ENCODE measurements at regions not wholly inside any gene's neighbourhood (a gene's known extent, or its start where the extent isn't known, plus 50 kb on each side); places are given as distances from the start of the nearest gene placed in this dataset.

GRCh38 chr4:123158576-123158975 lies 236.2 kb upstream of the NUDT6 start:
- Mint-ChIP-seq H3K27me3 (no peaks in the 10 kb centered on the region), H3K27ac (no peak overlapping the region), H3K4me3 (no peak overlapping the region), H3K9me3 (no peaks in the 10 kb centered on the region), H3K4me1 (no peaks in the 10 kb centered on the region), H3K36me3 (peaks cover 0 to 19% (median 2%) of the 10 kb centered on the region in 5 donors)
- DNase-seq (no peak), ATAC-seq (no peak)
- H3K9me3 ChIP-seq (ENCODE audit: control insufficient read depth in 2 of 3, low read length in 3 of 3) = no peaks in the 10 kb centered on the region
- ChIA-PET CTCF (no interaction called here), POLR2A (no interaction called here)
- no peaks in the 10 kb centered on the region for H3K4me1 ChIP-seq (ENCODE audit: control insufficient read depth in 2 of 2, insufficient read depth in 2 of 2, low read length in 2 of 2)
- H3K27ac ChIP-seq (ENCODE audit: low read depth, low read length) = no peak overlapping the region
- no peaks in the 10 kb centered on the region for H3K36me3 ChIP-seq (ENCODE audit: control insufficient read depth in 2 of 3, insufficient read depth in 3 of 3, low read length in 3 of 3)
- H3K4me3 ChIP-seq (ENCODE audit: low read length) = no peak overlapping the region
- intact Hi-C loops (cut with micrococcal nuclease) = no loop called here
- H3K27me3 ChIP-seq (ENCODE audit: control insufficient read depth in 2 of 2, insufficient read depth in 2 of 2, low read length in 2 of 2) = no peaks in the 10 kb centered on the region

GRCh38 chr4:123159479-123159878 lies 237.1 kb upstream of the NUDT6 start:
- H3K4me1 Mint-ChIP-seq = no peaks in the 10 kb centered on the region

GRCh38 chr4:123162859-123163258 lies 233.7 kb upstream of the SPRY1 start:
- H3K4me1 Mint-ChIP-seq = no peaks in the 10 kb centered on the region
- intact Hi-C loops (cut with micrococcal nuclease) = no loop called here
- Histone ChIP-seq H3K4me3 (ENCODE audit: low read length) (no peak overlapping the region), H3K27me3 (ENCODE audit: control insufficient read depth in 2 of 2, insufficient read depth in 2 of 2, low read length in 2 of 2) (no peaks in the 10 kb centered on the region), H3K9me3 (ENCODE audit: control insufficient read depth in 2 of 3, low read length in 3 of 3) (no peaks in the 10 kb centered on the region), H3K36me3 (ENCODE audit: control insufficient read depth in 2 of 3, insufficient read depth in 3 of 3, low read length in 3 of 3) (no peaks in the 10 kb centered on the region), H3K27ac (ENCODE audit: low read depth, low read length) (no peak overlapping the region), H3K4me1 (ENCODE audit: control insufficient read depth in 2 of 2, insufficient read depth in 2 of 2, low read length in 2 of 2) (no peaks in the 10 kb centered on the region)
- ATAC-seq (no peak), DNase-seq (no peak)
- no peaks in the 10 kb centered on the region for H3K27me3 Mint-ChIP-seq
- peaks cover 0 to 19% (median 4%) of the 10 kb centered on the region in 5 donors for H3K36me3 Mint-ChIP-seq
- H3K4me3 Mint-ChIP-seq = no peak overlapping the region
- H3K9me3 Mint-ChIP-seq = no peaks in the 10 kb centered on the region
- ChIA-PET POLR2A (no interaction called here), CTCF (no interaction called here)
- H3K27ac Mint-ChIP-seq = no peak overlapping the region

More at GRCh38 chr4:123159479-123159878, 237.1 kb upstream of the NUDT6 start:
- no peak for DNase-seq
- Histone ChIP-seq H3K4me1 (ENCODE audit: control insufficient read depth in 2 of 2, insufficient read depth in 2 of 2, low read length in 2 of 2) (no peaks in the 10 kb centered on the region), H3K9me3 (ENCODE audit: control insufficient read depth in 2 of 3, low read length in 3 of 3) (no peaks in the 10 kb centered on the region), H3K27ac (ENCODE audit: low read depth, low read length) (no peak overlapping the region), H3K4me3 (ENCODE audit: low read length) (no peak overlapping the region), H3K36me3 (ENCODE audit: control insufficient read depth in 2 of 3, insufficient read depth in 3 of 3, low read length in 3 of 3) (no peaks in the 10 kb centered on the region), H3K27me3 (ENCODE audit: control insufficient read depth in 2 of 2, insufficient read depth in 2 of 2, low read length in 2 of 2) (no peaks in the 10 kb centered on the region)
- H3K36me3 Mint-ChIP-seq = peaks cover 0 to 19% (median 2%) of the 10 kb centered on the region in 5 donors
- H3K27me3 Mint-ChIP-seq = no peaks in the 10 kb centered on the region
- intact Hi-C loops (cut with micrococcal nuclease) = no loop called here
- H3K27ac Mint-ChIP-seq = no peak overlapping the region
- ATAC-seq = no peak
- ChIA-PET POLR2A (no interaction called here), CTCF (no interaction called here)
- H3K4me3 Mint-ChIP-seq = no peak overlapping the region
- no peaks in the 10 kb centered on the region for H3K9me3 Mint-ChIP-seq

GRCh38 chr4:123163501-123163900 lies 233.1 kb upstream of the SPRY1 start:
- peaks cover 0 to 19% (median 4%) of the 10 kb centered on the region in 5 donors for H3K36me3 Mint-ChIP-seq
- POLR2A ChIA-PET = no interaction called here
- DNase-seq (no peak), ATAC-seq (peak; percentile 26)
- no peaks in the 10 kb centered on the region for H3K27me3 Mint-ChIP-seq
- Histone ChIP-seq H3K27ac (ENCODE audit: low read depth, low read length) (no peak overlapping the region), H3K36me3 (ENCODE audit: control insufficient read depth in 2 of 3, insufficient read depth in 3 of 3, low read length in 3 of 3) (no peaks in the 10 kb centered on the region), H3K4me3 (ENCODE audit: low read length) (no peak overlapping the region), H3K9me3 (ENCODE audit: control insufficient read depth in 2 of 3, low read length in 3 of 3) (no peaks in the 10 kb centered on the region), H3K4me1 (ENCODE audit: control insufficient read depth in 2 of 2, insufficient read depth in 2 of 2, low read length in 2 of 2) (no peaks in the 10 kb centered on the region), H3K27me3 (ENCODE audit: control insufficient read depth in 2 of 2, insufficient read depth in 2 of 2, low read length in 2 of 2) (no peaks in the 10 kb centered on the region)
- H3K9me3 Mint-ChIP-seq = no peaks in the 10 kb centered on the region
- CTCF ChIA-PET = no interaction called here
- intact Hi-C loops (cut with micrococcal nuclease) = no loop called here
- no peak overlapping the region for H3K27ac Mint-ChIP-seq
- no peaks in the 10 kb centered on the region for H3K4me1 Mint-ChIP-seq
- H3K4me3 Mint-ChIP-seq = no peak overlapping the region

GRCh38 chr4:123166023-123166422 lies 230.6 kb upstream of the SPRY1 start:
- no peaks in the 10 kb centered on the region for H3K4me1 ChIP-seq (ENCODE audit: control insufficient read depth in 2 of 2, insufficient read depth in 2 of 2, low read length in 2 of 2)
- H3K27ac Mint-ChIP-seq = no peak overlapping the region
- no peaks in the 10 kb centered on the region for H3K36me3 ChIP-seq (ENCODE audit: control insufficient read depth in 2 of 3, insufficient read depth in 3 of 3, low read length in 3 of 3)
- DNase-seq (no peak), ATAC-seq (no peak)
- CTCF ChIA-PET = interaction anchor here (1.5 kb wide), 1 partner anchor 25 kb away, joined by 3 read pairs; no protein-coding TSS in a partner anchor
- H3K4me3 Mint-ChIP-seq = no peak overlapping the region
- no peak overlapping the region for H3K4me3 ChIP-seq (ENCODE audit: low read length)
- no peaks in the 10 kb centered on the region for H3K9me3 ChIP-seq (ENCODE audit: control insufficient read depth in 2 of 3, low read length in 3 of 3)
- H3K36me3 Mint-ChIP-seq = peaks cover 0 to 20% (median 5%) of the 10 kb centered on the region in 5 donors
- H3K4me1 Mint-ChIP-seq = peaks cover 0 to 2% (median 0%) of the 10 kb centered on the region in 7 donors
- intact Hi-C loops (cut with micrococcal nuclease) = no loop called here
- no peaks in the 10 kb centered on the region for H3K27me3 Mint-ChIP-seq
- no peaks in the 10 kb centered on the region for H3K9me3 Mint-ChIP-seq
- no peak overlapping the region for H3K27ac ChIP-seq (ENCODE audit: low read depth, low read length)
- POLR2A ChIA-PET = no interaction called here
- H3K27me3 ChIP-seq (ENCODE audit: control insufficient read depth in 2 of 2, insufficient read depth in 2 of 2, low read length in 2 of 2) = no peaks in the 10 kb centered on the region

- ChIA-PET POLR2A (no interaction called here), CTCF (no interaction called here)
- Mint-ChIP-seq H3K27ac (no peak overlapping the region), H3K36me3 (peaks cover 0 to 18% (median 10%) of the 10 kb centered on the region in 5 donors), H3K4me3 (no peak overlapping the region), H3K9me3 (peaks cover 0 to 4% (median 0%) of the 10 kb centered on the region in 11 donors), H3K27me3 (no peaks in the 10 kb centered on the region), H3K4me1 (peaks cover 0 to 2% (median 0%) of the 10 kb centered on the region in 7 donors)
- Histone ChIP-seq H3K4me3 (ENCODE audit: low read length) (no peak overlapping the region), H3K36me3 (ENCODE audit: control insufficient read depth in 2 of 3, insufficient read depth in 3 of 3, low read length in 3 of 3) (no peaks in the 10 kb centered on the region), H3K27me3 (ENCODE audit: control insufficient read depth in 2 of 2, insufficient read depth in 2 of 2, low read length in 2 of 2) (no peaks in the 10 kb centered on the region), H3K4me1 (ENCODE audit: control insufficient read depth in 2 of 2, insufficient read depth in 2 of 2, low read length in 2 of 2) (no peaks in the 10 kb centered on the region), H3K9me3 (ENCODE audit: control insufficient read depth in 2 of 3, low read length in 3 of 3) (no peaks in the 10 kb centered on the region), H3K27ac (ENCODE audit: low read depth, low read length) (no peak overlapping the region)
- no peak for ATAC-seq
- intact Hi-C loops (cut with micrococcal nuclease) = no loop called here
- no peak for DNase-seq
Observed at GRCh38 chr4:123167931-123168330, 228.7 kb upstream of the SPRY1 start.

GRCh38 chr4:123168812-123169211 lies 227.8 kb upstream of the SPRY1 start:
- DNase-seq = no peak
- Histone ChIP-seq H3K4me3 (ENCODE audit: low read length) (no peak overlapping the region), H3K27me3 (ENCODE audit: control insufficient read depth in 2 of 2, insufficient read depth in 2 of 2, low read length in 2 of 2) (no peaks in the 10 kb centered on the region), H3K4me1 (ENCODE audit: control insufficient read depth in 2 of 2, insufficient read depth in 2 of 2, low read length in 2 of 2) (no peaks in the 10 kb centered on the region), H3K36me3 (ENCODE audit: control insufficient read depth in 2 of 3, insufficient read depth in 3 of 3, low read length in 3 of 3) (no peaks in the 10 kb centered on the region), H3K27ac (ENCODE audit: low read depth, low read length) (no peak overlapping the region), H3K9me3 (ENCODE audit: control insufficient read depth in 2 of 3, low read length in 3 of 3) (no peaks in the 10 kb centered on the region)
- ChIA-PET CTCF (no interaction called here), POLR2A (no interaction called here)
- Mint-ChIP-seq H3K4me1 (peaks cover 0 to 2% (median 0%) of the 10 kb centered on the region in 7 donors), H3K27me3 (no peaks in the 10 kb centered on the region), H3K36me3 (peaks cover 0 to 22% (median 10%) of the 10 kb centered on the region in 5 donors), H3K4me3 (no peak overlapping the region), H3K9me3 (peaks cover 0 to 4% (median 0%) of the 10 kb centered on the region in 11 donors), H3K27ac (no peak overlapping the region)
- no peak for ATAC-seq
- intact Hi-C loops (cut with micrococcal nuclease) = no loop called here

Data from naive thymus-derived CD4-positive, alpha-beta T cell (primary cell).